Type B pancreatic cell (in vitro differentiated cells): ENCODE measurements at regions not wholly inside any gene's neighbourhood (a gene's known extent, or its start where the extent isn't known, plus 50 kb on each side); places are given as distances from the start of the nearest gene placed in this dataset.

Experiments
- DNase-seq: peaks from one replicate; pipeline ENCODE4 v3.0.0; 2021; ENCODE audit warnings: mixed read lengths; ENCODE audit not compliant: unreplicated experiment; ENCODE audit errors: extremely low spot score
- H3K27ac Mint-ChIP-seq: 2 replicates; pipeline ENCODE4 v1.8.0; 2021; ENCODE audit warnings: mild to moderate bottlenecking, mixed read lengths
- H3K27me3 Mint-ChIP-seq: 2 replicates; pipeline ENCODE4 v1.8.0; 2021; ENCODE audit warnings: mixed read lengths
- H3K36me3 Mint-ChIP-seq: 2 replicates; pipeline ENCODE4 v1.8.0; 2021; ENCODE audit warnings: mixed read lengths
- H3K4me1 Mint-ChIP-seq: one replicate; pipeline ENCODE4 v1.8.0; 2021; ENCODE audit warnings: mixed read lengths; ENCODE audit not compliant: unreplicated experiment
- H3K4me3 Mint-ChIP-seq: 2 replicates; pipeline ENCODE4 v1.8.0; 2021; ENCODE audit warnings: mild to moderate bottlenecking, mixed read lengths
- H3K9me3 Mint-ChIP-seq: 2 replicates; pipeline ENCODE4 v1.8.0; 2021; ENCODE audit warnings: mixed read lengths
- TF ChIP-seq, protein P1 (sequence below): fragments of 200-600 bp; sonication (generic); conservative IDR thresholded peaks from 2 replicates; pipeline ENCODE4 v1.5.0; 2021; ENCODE audit warnings: antibody characterized with exemption, mild to moderate bottlenecking

DNA sequence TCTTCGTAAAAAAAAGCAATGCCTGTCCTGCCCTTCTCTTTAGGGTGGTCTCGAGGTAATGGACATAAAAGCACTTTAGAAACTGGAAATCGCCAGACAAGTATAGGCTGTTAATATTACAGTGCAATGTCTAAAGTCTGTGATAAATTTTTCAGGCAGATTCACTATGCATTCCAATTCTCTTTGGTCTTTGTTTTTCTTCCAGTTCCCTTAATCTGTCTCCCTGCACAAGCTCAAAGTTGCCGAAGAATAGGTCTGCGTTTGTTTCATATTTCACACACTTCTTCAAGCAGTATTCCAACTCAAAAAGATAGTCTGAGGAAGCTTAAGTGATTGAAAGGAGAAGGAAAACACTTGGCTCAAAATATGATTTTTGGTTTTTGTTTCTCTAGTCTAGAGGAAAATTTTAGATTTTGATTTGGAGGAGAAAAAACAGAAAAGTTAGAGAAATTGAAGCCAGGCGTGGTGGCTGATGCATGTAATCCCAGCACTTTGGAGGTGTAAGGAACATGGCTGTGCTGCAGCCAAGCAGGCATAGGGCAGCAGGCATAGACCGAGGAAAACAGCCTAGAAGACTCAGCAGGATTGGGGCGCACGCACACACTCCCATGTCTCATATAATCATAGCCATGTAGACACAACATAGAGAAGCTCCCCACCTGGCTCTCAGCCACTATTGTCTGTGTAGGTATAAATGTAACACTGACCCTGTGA is 96.2 kb upstream of the TMPO start:
- Mint-ChIP-seq H3K4me3 (peak overlapping the region; percentile 61), H3K9me3 (peaks cover 4% of the 10 kb centered on the region), H3K27me3 (no peaks in the 10 kb centered on the region), H3K4me1 (peaks cover 15% of the 10 kb centered on the region), H3K36me3 (no peaks in the 10 kb centered on the region), H3K27ac (peak overlapping the region; percentile 91)
- DNase-seq: no peak
- TF ChIP-seq, protein P1, sequence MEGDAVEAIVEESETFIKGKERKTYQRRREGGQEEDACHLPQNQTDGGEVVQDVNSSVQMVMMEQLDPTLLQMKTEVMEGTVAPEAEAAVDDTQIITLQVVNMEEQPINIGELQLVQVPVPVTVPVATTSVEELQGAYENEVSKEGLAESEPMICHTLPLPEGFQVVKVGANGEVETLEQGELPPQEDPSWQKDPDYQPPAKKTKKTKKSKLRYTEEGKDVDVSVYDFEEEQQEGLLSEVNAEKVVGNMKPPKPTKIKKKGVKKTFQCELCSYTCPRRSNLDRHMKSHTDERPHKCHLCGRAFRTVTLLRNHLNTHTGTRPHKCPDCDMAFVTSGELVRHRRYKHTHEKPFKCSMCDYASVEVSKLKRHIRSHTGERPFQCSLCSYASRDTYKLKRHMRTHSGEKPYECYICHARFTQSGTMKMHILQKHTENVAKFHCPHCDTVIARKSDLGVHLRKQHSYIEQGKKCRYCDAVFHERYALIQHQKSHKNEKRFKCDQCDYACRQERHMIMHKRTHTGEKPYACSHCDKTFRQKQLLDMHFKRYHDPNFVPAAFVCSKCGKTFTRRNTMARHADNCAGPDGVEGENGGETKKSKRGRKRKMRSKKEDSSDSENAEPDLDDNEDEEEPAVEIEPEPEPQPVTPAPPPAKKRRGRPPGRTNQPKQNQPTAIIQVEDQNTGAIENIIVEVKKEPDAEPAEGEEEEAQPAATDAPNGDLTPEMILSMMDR: no peak

DNA sequence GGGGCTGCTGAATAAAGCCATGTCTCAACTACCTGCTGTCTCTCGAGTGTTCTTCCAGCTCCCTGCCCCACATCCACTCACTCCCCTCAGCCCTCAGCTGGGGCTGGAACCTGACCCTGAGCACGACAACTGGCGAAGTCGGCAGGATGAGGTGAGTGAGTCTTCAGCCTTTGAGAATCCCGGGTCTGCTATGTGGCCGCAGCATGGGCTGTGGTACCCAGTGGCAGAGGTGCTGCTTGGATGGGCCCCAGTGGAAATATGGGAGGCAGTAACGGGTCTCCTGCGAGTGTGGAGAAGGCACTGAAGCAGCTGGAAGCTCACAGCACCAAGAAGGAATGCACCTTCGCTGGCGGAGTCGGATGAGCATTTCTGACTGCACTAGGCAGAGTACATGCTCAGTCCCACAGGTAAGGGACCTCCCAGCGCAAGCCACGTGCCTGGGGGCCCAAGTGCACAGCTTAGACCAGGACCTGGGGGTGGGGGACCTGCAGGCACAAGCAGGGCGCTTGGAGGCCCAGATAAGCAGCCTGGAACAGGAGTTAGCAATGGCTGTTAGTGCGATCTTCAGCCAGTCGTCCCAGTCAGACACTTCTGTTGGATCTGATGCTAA is 95.5 kb upstream of the TMPO start:
- Mint-ChIP-seq H3K4me1 (peaks cover 19% of the 10 kb centered on the region), H3K4me3 (no peak overlapping the region), H3K27ac (no peak overlapping the region), H3K36me3 (no peaks in the 10 kb centered on the region), H3K9me3 (peaks cover 4% of the 10 kb centered on the region), H3K27me3 (no peaks in the 10 kb centered on the region)
- no peak for DNase-seq
- TF ChIP-seq, protein P1: no peak

DNA sequence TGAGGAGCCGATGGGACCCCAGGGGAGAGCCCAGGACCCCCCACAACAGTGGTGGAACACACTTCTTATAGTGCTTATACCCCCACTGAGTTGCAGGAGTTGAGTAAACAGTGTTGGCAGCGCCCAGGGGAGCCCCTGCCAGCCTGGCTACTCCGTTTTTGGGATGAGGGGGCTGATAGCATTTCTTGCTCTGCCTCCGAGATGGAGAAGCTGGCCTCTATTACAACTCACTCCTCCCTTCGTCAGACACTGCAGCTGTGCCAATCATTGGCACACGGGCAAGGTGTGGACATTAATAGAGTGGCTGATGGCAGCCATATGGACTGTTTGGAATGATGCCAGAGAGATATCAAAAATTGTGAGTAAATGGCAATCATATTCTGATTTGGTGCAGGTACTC is 94.9 kb upstream of the TMPO start:
- no peaks in the 10 kb centered on the region for H3K36me3 Mint-ChIP-seq
- no peak overlapping the region for H3K4me3 Mint-ChIP-seq
- H3K9me3 Mint-ChIP-seq: peaks cover 4% of the 10 kb centered on the region
- DNase-seq: no peak
- H3K27ac Mint-ChIP-seq: no peak overlapping the region
- H3K4me1 Mint-ChIP-seq: peaks cover 21% of the 10 kb centered on the region
- TF ChIP-seq, protein P1: no peak
- no peaks in the 10 kb centered on the region for H3K27me3 Mint-ChIP-seq

DNA sequence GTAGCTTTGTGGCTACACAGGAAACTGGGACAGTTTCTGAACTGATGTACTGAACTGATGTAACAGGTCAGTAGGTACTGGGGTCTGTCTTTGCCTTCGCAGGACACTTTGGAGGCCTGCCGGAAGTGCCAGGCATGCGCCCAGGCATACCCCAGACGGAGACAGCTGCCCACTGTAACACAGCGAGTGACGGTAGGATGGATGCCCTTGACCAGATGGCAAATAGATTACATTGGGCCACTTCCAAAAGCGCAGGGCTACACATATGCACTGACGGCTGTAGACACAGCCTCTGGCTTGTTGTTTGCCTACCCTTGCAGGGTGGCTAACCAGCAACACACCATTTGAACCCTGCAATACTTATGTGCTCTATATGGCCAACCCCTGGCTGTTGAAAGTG is 94.1 kb upstream of the TMPO start:
- H3K27me3 Mint-ChIP-seq: no peaks in the 10 kb centered on the region
- no peak overlapping the region for H3K4me3 Mint-ChIP-seq
- H3K27ac Mint-ChIP-seq: no peak overlapping the region
- peaks cover 21% of the 10 kb centered on the region for H3K4me1 Mint-ChIP-seq
- DNase-seq: no peak
- peaks cover 4% of the 10 kb centered on the region for H3K9me3 Mint-ChIP-seq
- TF ChIP-seq, protein P1: no peak
- no peaks in the 10 kb centered on the region for H3K36me3 Mint-ChIP-seq

- H3K27ac Mint-ChIP-seq: no peak overlapping the region
- H3K4me3 Mint-ChIP-seq: no peak overlapping the region
- peaks cover 4% of the 10 kb centered on the region for H3K9me3 Mint-ChIP-seq
- peaks cover 21% of the 10 kb centered on the region for H3K4me1 Mint-ChIP-seq
- H3K36me3 Mint-ChIP-seq: no peaks in the 10 kb centered on the region
- no peaks in the 10 kb centered on the region for H3K27me3 Mint-ChIP-seq
- no peak for DNase-seq
- TF ChIP-seq, protein P1: no peak
These were observed 93.0 kb upstream of the TMPO start for GRCh38 chr12:98422359-98422758.
